Vagina (tissue), 2 donors: ENCODE measurements at regions not wholly inside any gene's neighbourhood (a gene's known extent, or its start where the extent isn't known, plus 50 kb on each side); places are given as distances from the start of the nearest gene placed in this dataset.
A peak's percentile ranks its signal among the peaks of the same experiment; 100 is the strongest.

Experiments used
- DNase-seq, 2 donors: peaks; one replicate each; pipeline ENCODE4 v3.0.0-alpha.2; 2017; ENCODE audit errors: extremely low spot score in 2 of 2
- H3K27ac ChIP-seq: fragments of 200-600 bp; sonication (generic); one replicate; pipeline ENCODE4 v1.5.1; 2019
- H3K27me3 ChIP-seq: fragments of 200-600 bp; sonication (generic); one replicate; pipeline ENCODE4 v1.5.1; 2019
- H3K36me3 ChIP-seq, 2 donors: fragments of 200-600 bp; sonication (generic); one replicate each; pipeline ENCODE4 v1.5.1; 2017 to 2019
- H3K4me1 ChIP-seq: fragments of 200-600 bp; sonication (generic); one replicate; pipeline ENCODE4 v1.5.1; 2019
- H3K4me3 ChIP-seq, 2 donors: fragments of 200-600 bp; sonication (generic); 1 replicate in 1 of 2; 2 replicates in 1 of 2; pipeline ENCODE4 v1.5.1; 2016 to 2019
- H3K9me3 ChIP-seq: fragments of 200-600 bp; sonication (generic); one replicate; pipeline ENCODE4 v1.5.1; 2019
- POLR2A ChIP-seq, 2 donors: fragments of 450-650 bp; IDR thresholded peaks; one replicate each; pipeline ENCODE4 v1.6.1; 2017; ENCODE audit warnings: antibody characterized with exemption in 2 of 2, mild to moderate bottlenecking in 2 of 2, moderate library complexity in 2 of 2
- POLR2AphosphoS5 ChIP-seq, 2 donors: sonication (generic); formaldehyde crosslinking; IDR thresholded peaks; one replicate each; pipeline ENCODE4 v1.9.0; 2017; ENCODE audit warnings: antibody characterized with exemption in 2 of 2, mild to moderate bottlenecking in 2 of 2, low read depth in 1 of 2; ENCODE audit not compliant: insufficient read depth in 1 of 2
- intact Hi-C: fragments of 100-400 bp; cut with DNase I; formaldehyde crosslinking; loops from one replicate; pipeline ENCODE4 v1.15.1; 2023
- TF ChIP-seq, protein P1 (sequence below), 3 experiments: fragments of 450-650 bp in 2 of 3; fragments of 200-600 bp in 1 of 3; sonication (generic) in 1 of 3; IDR thresholded peaks; one replicate each; pipeline ENCODE4 v1.5.1; 2017 to 2019; ENCODE audit warnings: antibody characterized with exemption in 3 of 3, mild to moderate bottlenecking in 2 of 3, moderate library complexity in 2 of 3

DNA sequence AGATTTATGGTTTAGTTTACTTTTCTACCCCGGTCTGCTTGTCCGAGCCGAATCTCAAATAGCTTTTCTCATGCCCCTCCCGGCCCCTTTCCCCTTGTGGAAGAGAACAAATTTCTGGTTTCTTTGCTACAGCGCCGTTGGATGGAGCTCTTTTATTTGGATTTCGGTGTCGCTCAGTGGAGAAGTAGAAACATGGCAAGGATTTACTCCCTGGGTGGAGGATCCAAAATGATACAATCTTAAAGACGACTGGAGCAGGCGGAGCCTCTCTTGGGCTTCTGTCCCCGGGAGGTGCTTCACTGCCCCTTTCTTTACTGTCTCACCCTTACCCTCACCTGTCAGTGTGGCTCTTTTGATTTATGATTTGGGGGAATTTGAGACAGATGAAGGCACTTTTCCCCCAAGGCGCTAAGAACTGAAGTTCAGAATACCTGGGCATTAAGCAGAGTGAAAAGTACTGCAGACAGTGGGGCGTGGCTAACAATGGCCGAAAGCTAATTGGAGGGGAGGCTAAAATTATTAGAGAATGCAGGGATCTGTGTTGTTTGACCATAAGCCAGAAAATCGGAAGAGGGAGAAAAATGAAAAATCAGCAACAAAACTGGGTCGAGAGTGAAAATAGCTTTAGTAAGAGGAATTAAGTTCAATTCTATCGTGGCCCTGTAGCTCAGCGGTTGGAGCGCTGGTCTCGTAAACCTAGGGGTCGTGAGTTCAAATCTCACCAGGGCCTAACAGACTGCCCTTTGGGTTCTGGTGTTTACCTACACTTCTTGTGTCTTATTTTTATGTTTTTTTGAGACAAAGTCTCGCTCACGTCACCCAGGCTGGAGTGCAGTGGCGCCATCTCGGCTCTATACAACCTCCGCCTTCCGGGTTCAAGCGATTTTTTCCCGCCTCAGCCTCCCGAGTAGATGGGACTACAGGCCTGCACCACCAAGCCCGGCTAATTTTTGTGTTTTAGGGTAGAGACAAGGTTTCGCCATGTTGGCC, 145.1 kb upstream of the ZNF184 start:
- Histone ChIP-seq H3K9me3 (no peaks in the 10 kb centered on the region), H3K27me3 (no peaks in the 10 kb centered on the region), H3K27ac (no peak overlapping the region), H3K4me1 (peaks cover 3% of the 10 kb centered on the region), H3K36me3 (no peaks in the 10 kb centered on the region), H3K4me3 (peak overlapping the region; percentile 17 to 37)
- DNase-seq = no peak
- intact Hi-C loops = no loop called here
- TF ChIP-seq, protein P1, sequence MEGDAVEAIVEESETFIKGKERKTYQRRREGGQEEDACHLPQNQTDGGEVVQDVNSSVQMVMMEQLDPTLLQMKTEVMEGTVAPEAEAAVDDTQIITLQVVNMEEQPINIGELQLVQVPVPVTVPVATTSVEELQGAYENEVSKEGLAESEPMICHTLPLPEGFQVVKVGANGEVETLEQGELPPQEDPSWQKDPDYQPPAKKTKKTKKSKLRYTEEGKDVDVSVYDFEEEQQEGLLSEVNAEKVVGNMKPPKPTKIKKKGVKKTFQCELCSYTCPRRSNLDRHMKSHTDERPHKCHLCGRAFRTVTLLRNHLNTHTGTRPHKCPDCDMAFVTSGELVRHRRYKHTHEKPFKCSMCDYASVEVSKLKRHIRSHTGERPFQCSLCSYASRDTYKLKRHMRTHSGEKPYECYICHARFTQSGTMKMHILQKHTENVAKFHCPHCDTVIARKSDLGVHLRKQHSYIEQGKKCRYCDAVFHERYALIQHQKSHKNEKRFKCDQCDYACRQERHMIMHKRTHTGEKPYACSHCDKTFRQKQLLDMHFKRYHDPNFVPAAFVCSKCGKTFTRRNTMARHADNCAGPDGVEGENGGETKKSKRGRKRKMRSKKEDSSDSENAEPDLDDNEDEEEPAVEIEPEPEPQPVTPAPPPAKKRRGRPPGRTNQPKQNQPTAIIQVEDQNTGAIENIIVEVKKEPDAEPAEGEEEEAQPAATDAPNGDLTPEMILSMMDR (IDR thresholded peaks at IDR 0.05) = no peak
- TF ChIP-seq POLR2AphosphoS5 (IDR thresholded peaks at IDR 0.05; ENCODE audit: insufficient read depth in 1 of 2, low read depth in 1 of 2) (no peak), POLR2A (IDR thresholded peaks at IDR 0.05) (no peak)

DNA sequence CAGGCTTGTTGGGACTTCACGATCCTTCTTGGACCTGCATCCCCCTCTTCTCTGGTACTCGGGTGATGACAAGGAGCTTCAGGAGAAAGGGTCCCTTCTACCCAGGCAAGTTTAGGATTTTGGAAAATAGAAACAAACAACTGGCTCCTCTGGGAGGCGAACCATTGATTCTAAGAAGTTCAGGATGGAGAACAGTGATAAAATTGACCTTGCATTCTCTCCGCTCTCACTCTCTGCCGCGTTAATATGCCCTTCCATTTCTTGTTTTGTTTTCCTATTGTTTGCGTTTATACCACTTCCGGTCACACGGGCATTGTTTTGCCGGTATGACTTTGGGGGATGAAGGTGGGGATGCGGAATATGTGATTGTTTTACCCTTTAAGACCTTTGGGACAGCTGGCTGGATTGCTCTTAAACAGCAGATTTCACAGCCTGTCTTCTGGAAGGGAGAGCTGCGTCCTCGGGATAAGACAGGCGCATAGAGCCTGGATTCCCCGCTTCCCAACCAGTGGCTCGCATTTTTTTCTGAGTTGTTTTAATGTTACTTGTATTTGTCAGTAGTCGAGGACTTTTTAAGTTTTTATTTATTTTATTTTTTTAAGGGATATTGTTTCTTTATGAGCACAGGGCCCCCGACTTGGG, 144.3 kb upstream of the ZNF184 start:
- Histone ChIP-seq H3K27ac (no peak overlapping the region), H3K4me3 (peak overlapping the region; percentile 19 to 37), H3K27me3 (no peaks in the 10 kb centered on the region), H3K36me3 (no peaks in the 10 kb centered on the region), H3K4me1 (peaks cover 3% of the 10 kb centered on the region), H3K9me3 (no peaks in the 10 kb centered on the region)
- intact Hi-C loops = no loop called here
- TF ChIP-seq, protein P1 (IDR thresholded peaks at IDR 0.05) = no peak
- TF ChIP-seq POLR2AphosphoS5 (IDR thresholded peaks at IDR 0.05; ENCODE audit: insufficient read depth in 1 of 2, low read depth in 1 of 2) (no peak), POLR2A (IDR thresholded peaks at IDR 0.05) (no peak)
- DNase-seq = no peak

DNA sequence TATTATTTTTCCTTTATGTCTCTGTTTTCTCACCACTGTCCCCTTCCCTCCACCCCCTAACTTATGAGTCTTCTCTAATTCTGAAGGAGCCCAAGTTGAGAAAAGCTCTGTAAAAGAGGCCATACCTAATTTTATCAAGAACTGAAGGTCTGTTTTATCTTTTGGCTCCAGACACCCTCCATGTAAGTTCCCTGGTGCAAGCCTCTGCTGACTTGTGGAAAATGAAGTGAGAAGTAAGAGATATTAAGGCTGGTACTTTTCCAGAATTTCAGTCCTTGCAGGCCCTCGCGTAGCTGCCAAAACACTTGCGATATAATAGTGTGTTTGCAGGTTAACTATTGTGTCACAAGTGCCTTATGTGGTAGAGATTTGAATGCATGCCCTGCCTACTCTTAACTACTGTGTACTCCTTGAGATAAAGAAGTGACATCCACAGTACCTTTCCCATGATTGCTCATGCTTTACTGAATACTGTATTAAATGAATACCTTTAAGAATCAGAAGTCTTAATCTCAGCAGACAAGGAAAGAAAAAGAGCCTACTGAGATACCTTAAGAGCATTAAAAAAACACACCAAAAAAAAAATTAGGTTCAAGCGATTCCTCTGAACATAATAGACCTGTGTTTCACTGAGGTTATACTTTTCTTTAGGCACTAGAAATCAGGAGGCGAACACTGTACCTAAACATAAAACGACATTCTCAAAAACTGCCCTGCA, 143.6 kb upstream of the ZNF184 start:
- Histone ChIP-seq H3K4me3 (peak overlapping the region in 1 of 2 donors; percentile 37), H3K9me3 (no peaks in the 10 kb centered on the region), H3K36me3 (no peaks in the 10 kb centered on the region), H3K27me3 (no peaks in the 10 kb centered on the region), H3K4me1 (peaks cover 3% of the 10 kb centered on the region), H3K27ac (no peak overlapping the region)
- TF ChIP-seq, protein P1 (IDR thresholded peaks at IDR 0.05) = no peak
- TF ChIP-seq POLR2A (IDR thresholded peaks at IDR 0.05) (no peak), POLR2AphosphoS5 (IDR thresholded peaks at IDR 0.05; ENCODE audit: insufficient read depth in 1 of 2, low read depth in 1 of 2) (no peak)
- no peak for DNase-seq
- intact Hi-C loops = no loop called here

DNA sequence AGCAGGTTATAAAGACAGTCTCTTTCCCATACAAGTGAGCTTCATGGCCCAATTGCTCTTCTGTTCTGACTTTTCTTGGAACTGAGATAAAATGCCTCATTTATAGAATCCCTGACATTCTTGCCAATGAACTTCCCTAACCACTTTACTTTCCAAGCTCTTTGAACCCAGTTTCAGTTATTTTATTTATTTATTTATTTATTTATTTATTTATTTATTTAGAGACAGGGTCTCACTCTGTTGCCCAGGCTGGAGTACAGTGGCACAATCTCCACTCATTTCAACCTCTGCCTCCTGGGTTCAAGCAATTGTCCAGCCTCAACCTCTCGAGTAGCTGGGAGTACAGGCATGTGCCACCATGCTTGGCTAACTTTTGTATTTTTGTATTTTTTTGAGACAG, 138.5 kb upstream of the ZNF184 start:
- no peak overlapping the region for H3K27ac ChIP-seq
- H3K27me3 ChIP-seq = no peaks in the 10 kb centered on the region
- H3K9me3 ChIP-seq = no peaks in the 10 kb centered on the region
- intact Hi-C loops = no loop called here
- TF ChIP-seq, protein P1 (IDR thresholded peaks at IDR 0.05) = no peak
- TF ChIP-seq POLR2A (IDR thresholded peaks at IDR 0.05) (no peak), POLR2AphosphoS5 (IDR thresholded peaks at IDR 0.05; ENCODE audit: insufficient read depth in 1 of 2, low read depth in 1 of 2) (no peak)
- H3K4me3 ChIP-seq = no peak overlapping the region
- DNase-seq = no peak
- H3K4me1 ChIP-seq = no peaks in the 10 kb centered on the region
- H3K36me3 ChIP-seq = no peaks in the 10 kb centered on the region
